Neuronal stem cell (in vitro differentiated cells): ENCODE measurements at regions not wholly inside any gene's neighbourhood (a gene's known extent, or its start where the extent isn't known, plus 50 kb on each side); places are given as distances from the start of the nearest gene placed in this dataset.

ENCODE experiments used
- DNase-seq: peaks from one replicate; pipeline ENCODE4 v3.0.0-alpha.2; 2013; ENCODE audit warnings: low spot score
- H2AFZ ChIP-seq: one replicate; pipeline ENCODE4 v1.6.1; 2013; ENCODE audit warnings: mild to moderate bottlenecking, low read length, inconsistent platforms
- H2AK5ac ChIP-seq: 2 replicates; pipeline ENCODE4 v1.6.1; 2013; ENCODE audit warnings: low read depth, mild to moderate bottlenecking, inconsistent platforms, low read length, moderate library complexity, mixed read lengths
- H2BK120ac ChIP-seq: 2 replicates; pipeline ENCODE4 v1.6.1; 2013; ENCODE audit warnings: low read depth, mild to moderate bottlenecking, inconsistent platforms, low read length, moderate library complexity, mixed read lengths
- H2BK12ac ChIP-seq: one replicate; pipeline ENCODE4 v1.6.1; 2013; ENCODE audit warnings: low read length, inconsistent platforms
- H2BK15ac ChIP-seq: 2 replicates; pipeline ENCODE4 v1.6.1; 2013; ENCODE audit warnings: mild to moderate bottlenecking, low read length, inconsistent platforms, mixed read lengths
- H2BK5ac ChIP-seq: one replicate; pipeline ENCODE4 v1.6.1; 2013; ENCODE audit warnings: inconsistent platforms, mild to moderate bottlenecking, low read length, moderate library complexity
- H3K14ac ChIP-seq: one replicate; pipeline ENCODE4 v1.6.1; 2013; ENCODE audit warnings: low read length, inconsistent platforms
- H3K18ac ChIP-seq: 2 replicates; pipeline ENCODE4 v1.6.1; 2013; ENCODE audit warnings: low read length, inconsistent platforms
- H3K23ac ChIP-seq: 2 replicates; pipeline ENCODE4 v1.6.1; 2013; ENCODE audit warnings: low read depth, mild to moderate bottlenecking, mixed read lengths, low read length, inconsistent platforms; ENCODE audit not compliant: poor library complexity
- H3K27ac ChIP-seq: replicated peaks from 3 replicates; pipeline ENCODE4 v1.5.1; 2013; ENCODE audit warnings: low read length, inconsistent platforms
- H3K27me3 ChIP-seq, 3 experiments: 2 replicates each; pipeline ENCODE4 v1.6.1; 2013; ENCODE audit warnings: low read length in 3 of 3, mild to moderate bottlenecking in 2 of 3, inconsistent platforms in 1 of 3, low read depth in 1 of 3, mixed read lengths in 1 of 3, moderate library complexity in 1 of 3; ENCODE audit not compliant: control insufficient read depth in 3 of 3, insufficient read depth in 3 of 3
- H3K36me3 ChIP-seq, 2 donors: replicated peaks in 1 of 2; 2 replicates each; pipeline ENCODE4 v1.6.1; 2013; ENCODE audit warnings: low read length in 2 of 2; ENCODE audit not compliant: control insufficient read depth in 2 of 2, insufficient read depth in 2 of 2
- H3K4ac ChIP-seq: 2 replicates; pipeline ENCODE4 v1.6.1; 2013; ENCODE audit warnings: inconsistent platforms, mild to moderate bottlenecking, low read length, moderate library complexity
- H3K4me1 ChIP-seq, 2 donors: 1 replicate in 1 of 2; 2 replicates in 1 of 2; pipeline ENCODE4 v1.6.1; 2013; ENCODE audit warnings: low read length in 2 of 2, low read depth in 1 of 2; ENCODE audit not compliant: control insufficient read depth in 2 of 2, insufficient read depth in 1 of 2
- H3K4me2 ChIP-seq: one replicate; pipeline ENCODE4 v1.6.1; 2013; ENCODE audit warnings: mild to moderate bottlenecking, low read length, inconsistent platforms; ENCODE audit not compliant: insufficient read depth, poor library complexity, severe bottlenecking
- H3K4me3 ChIP-seq, 2 donors: 2 replicates each; pipeline ENCODE4 v1.5.1; 2013; ENCODE audit warnings: low read length in 2 of 2, mild to moderate bottlenecking in 2 of 2, inconsistent platforms in 1 of 2, moderate library complexity in 1 of 2
- H3K79me1 ChIP-seq: one replicate; pipeline ENCODE4 v1.6.1; 2013; ENCODE audit warnings: low read depth, mild to moderate bottlenecking, inconsistent platforms, low read length, moderate library complexity
- H3K9ac ChIP-seq: one replicate; pipeline ENCODE4 v1.6.1; 2013; ENCODE audit warnings: mild to moderate bottlenecking, low read depth, low read length, inconsistent platforms; ENCODE audit not compliant: poor library complexity
- H3K9me3 ChIP-seq, 2 donors: replicated peaks in 1 of 2; 2 replicates each; pipeline versions ENCODE3 to v1.6.1; 2013; ENCODE audit warnings: low read length in 2 of 2, mild to moderate bottlenecking in 2 of 2, inconsistent platforms in 1 of 2, low read depth in 1 of 2, mixed read lengths in 1 of 2, moderate library complexity in 1 of 2; ENCODE audit not compliant: control insufficient read depth in 2 of 2, insufficient read depth in 1 of 2
- H4K8ac ChIP-seq: one replicate; pipeline ENCODE4 v1.6.1; 2013; ENCODE audit warnings: low read depth, mild to moderate bottlenecking, inconsistent platforms, low read length, moderate library complexity
- H4K91ac ChIP-seq: one replicate; pipeline ENCODE4 v1.6.1; 2013; ENCODE audit warnings: low read length, low read depth, mild to moderate bottlenecking, inconsistent platforms; ENCODE audit not compliant: poor library complexity
- WGBS, 2 donors: extraction: QIAGEN DNeasy Blood & Tissue Kit; methylation state at CpG; one replicate each; pipeline ENCODE4 v1.1.7; 2013; ENCODE audit warnings: missing lambda C conversion rate in 2 of 2, mixed read lengths in 1 of 2; ENCODE audit not compliant: insufficient read length in 2 of 2, insufficient replicate concordance in 1 of 2; ENCODE audit errors: extremely low coverage in 2 of 2; 5-methylcytosine and 5-hydroxymethylcytosine counted together

DNA sequence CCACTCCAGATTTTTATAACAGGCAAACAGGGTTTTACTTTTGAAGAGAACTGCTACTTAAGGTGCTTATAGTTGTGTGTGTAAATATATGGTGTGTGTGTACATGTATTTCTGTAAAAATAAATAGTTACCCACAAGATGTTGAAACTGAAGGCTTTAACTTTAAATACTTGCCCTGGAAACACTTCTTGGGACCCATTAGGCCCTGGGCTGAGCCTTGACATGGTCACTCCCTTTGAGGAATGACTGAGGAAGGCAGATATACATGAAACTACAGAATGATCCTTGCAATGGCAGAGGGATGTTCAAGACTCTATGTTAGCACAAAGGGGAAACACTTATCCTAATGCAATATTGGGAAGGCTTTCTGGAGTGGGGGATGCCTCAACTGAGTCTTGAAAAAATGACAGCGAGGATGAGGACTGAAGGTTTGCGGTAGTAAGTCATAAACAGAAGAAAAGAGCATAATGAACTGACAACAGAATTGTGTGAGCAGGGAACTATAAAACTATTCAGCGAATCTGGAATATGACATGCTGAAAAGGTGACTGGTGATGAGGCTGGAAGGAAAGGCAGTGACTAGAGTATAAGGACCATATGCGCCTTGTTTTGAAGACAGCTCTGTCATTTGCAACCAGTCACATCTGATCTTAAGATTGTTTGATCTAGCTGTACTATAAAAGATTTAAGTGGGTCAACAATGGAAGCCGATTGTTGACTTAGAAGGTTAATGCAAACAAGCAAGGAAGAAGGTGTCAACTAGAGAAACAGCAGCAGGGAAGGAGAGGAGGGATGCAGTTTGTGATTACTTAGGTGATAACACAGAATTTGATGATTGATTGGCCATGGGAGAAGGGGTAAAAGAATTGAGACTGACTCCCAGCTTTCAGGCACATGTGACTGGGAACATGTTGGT lies 64.4 kb upstream of the COL21A1 start:
- Histone ChIP-seq H2BK15ac (no peak overlapping the region), H3K27me3 (peaks cover 0 to 9% (median 0%) of the 10 kb centered on the region in 3 experiments), H2BK12ac (no peak overlapping the region), H3K27ac (no peak overlapping the region), H2BK120ac (no peak overlapping the region), H3K79me1 (no peaks in the 10 kb centered on the region), H3K9ac (no peak overlapping the region), H3K18ac (no peak overlapping the region), H3K9me3 (peaks cover 0 to 3% of the 10 kb centered on the region in 2 donors), H2BK5ac (no peak overlapping the region), H2AK5ac (no peak overlapping the region), H2AFZ (no peak overlapping the region), H3K4ac (no peak overlapping the region), H4K91ac (no peak overlapping the region), H3K14ac (no peak overlapping the region), H3K4me3 (no peak overlapping the region), H3K4me2 (no peak overlapping the region), H3K4me1 (no peaks in the 10 kb centered on the region), H3K23ac (no peak overlapping the region), H4K8ac (no peak overlapping the region), H3K36me3 (no peaks in the 10 kb centered on the region)
- WGBS, 2 donors, result no CpG with 5 or more reads among the region's 5 CpGs
- no peak for DNase-seq

DNA sequence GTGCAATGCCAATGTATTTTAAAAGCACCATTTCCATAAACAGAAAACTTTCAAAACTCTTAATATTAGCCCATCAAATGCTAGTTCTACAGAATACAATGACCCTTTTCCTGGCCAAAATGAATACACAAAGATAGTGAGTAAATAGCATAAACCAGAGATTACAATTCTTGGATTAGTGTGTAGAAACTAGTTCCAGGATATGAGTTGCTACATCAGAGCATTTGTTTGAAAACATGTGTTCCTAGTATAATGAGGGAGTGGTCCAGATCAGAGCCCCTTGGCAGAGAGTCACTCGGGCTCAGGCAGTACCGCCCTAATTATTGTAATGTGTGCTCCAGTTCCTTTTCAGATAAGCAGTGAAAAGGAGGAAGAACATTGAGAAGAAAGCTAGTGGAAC lies 63.7 kb upstream of the COL21A1 start:
- Histone ChIP-seq H2AFZ (no peak overlapping the region), H3K4ac (no peak overlapping the region), H3K9ac (no peak overlapping the region), H3K9me3 (peaks cover 0 to 3% of the 10 kb centered on the region in 2 donors), H3K36me3 (no peaks in the 10 kb centered on the region), H3K14ac (no peak overlapping the region), H3K23ac (no peak overlapping the region), H3K27me3 (peaks cover 0 to 9% (median 0%) of the 10 kb centered on the region in 3 experiments), H2AK5ac (no peak overlapping the region), H3K27ac (no peak overlapping the region), H4K91ac (no peak overlapping the region), H2BK120ac (no peak overlapping the region), H3K4me3 (no peak overlapping the region), H3K4me2 (no peak overlapping the region), H3K79me1 (no peaks in the 10 kb centered on the region), H2BK15ac (no peak overlapping the region), H4K8ac (no peak overlapping the region), H3K4me1 (no peaks in the 10 kb centered on the region), H2BK12ac (no peak overlapping the region), H2BK5ac (no peak overlapping the region), H3K18ac (no peak overlapping the region)
- WGBS, 2 donors, result no CpG with 5 or more reads among the region's 2 CpGs
- no peak for DNase-seq

DNA sequence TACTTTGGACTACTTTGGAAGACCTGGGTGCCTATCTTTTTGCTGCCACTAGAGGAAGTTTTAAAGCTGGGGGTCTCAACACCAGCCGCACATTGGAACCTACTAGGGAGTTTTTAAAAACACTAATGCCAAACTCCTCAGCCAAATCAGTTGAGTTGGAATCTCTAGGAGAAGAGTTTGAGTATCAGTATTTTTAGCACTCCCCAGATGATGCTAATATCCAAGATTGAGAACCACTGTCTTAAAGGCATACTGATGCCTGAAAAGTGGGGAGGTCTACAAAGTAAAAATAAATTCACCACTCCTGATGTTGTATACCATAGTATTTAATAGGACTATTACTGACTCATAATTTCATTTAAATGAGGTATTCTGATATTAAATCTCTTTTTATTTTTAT lies 62.9 kb upstream of the COL21A1 start:
- no peak overlapping the region for H3K4me3 ChIP-seq
- no peak for DNase-seq
- no peak overlapping the region for H2BK15ac ChIP-seq
- H3K9ac ChIP-seq, result no peak overlapping the region
- H3K36me3 ChIP-seq, result no peaks in the 10 kb centered on the region
- no peak overlapping the region for H2BK5ac ChIP-seq
- no peaks in the 10 kb centered on the region for H3K4me1 ChIP-seq
- H3K9me3 ChIP-seq, result peaks cover 0 to 3% of the 10 kb centered on the region in 2 donors
- H3K79me1 ChIP-seq, result no peaks in the 10 kb centered on the region
- H2BK12ac ChIP-seq, result no peak overlapping the region
- H4K8ac ChIP-seq, result no peak overlapping the region
- no peak overlapping the region for H2AFZ ChIP-seq
- H3K18ac ChIP-seq, result no peak overlapping the region
- H3K14ac ChIP-seq, result no peak overlapping the region
- peaks cover 0 to 9% (median 0%) of the 10 kb centered on the region in 3 experiments for H3K27me3 ChIP-seq
- H3K23ac ChIP-seq, result no peak overlapping the region
- no peak overlapping the region for H2AK5ac ChIP-seq
- no CpG with 5 or more reads among the region's 1 CpG for WGBS, 2 donors
- no peak overlapping the region for H4K91ac ChIP-seq
- no peak overlapping the region for H3K4me2 ChIP-seq
- no peak overlapping the region for H2BK120ac ChIP-seq
- H3K27ac ChIP-seq, result no peak overlapping the region
- H3K4ac ChIP-seq, result no peak overlapping the region

DNA sequence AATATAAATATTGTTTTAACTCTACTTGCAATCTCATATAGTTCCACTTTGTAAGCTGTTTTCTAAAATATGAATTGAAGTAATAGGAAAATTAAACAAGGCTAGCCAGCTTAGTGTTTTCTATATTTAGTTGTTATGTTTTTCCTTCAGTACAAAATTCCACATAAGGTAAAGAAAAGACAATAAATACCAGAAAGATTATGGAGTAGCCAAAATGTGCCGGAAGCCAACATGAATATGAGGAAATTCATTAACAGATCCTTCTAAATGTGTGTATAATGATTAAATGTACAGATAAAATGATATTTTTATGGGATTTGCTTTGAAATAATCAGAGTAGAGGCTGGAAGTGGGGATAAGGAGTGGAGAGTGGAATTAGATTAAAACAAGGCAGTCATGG lies 52.5 kb upstream of the COL21A1 start:
- Histone ChIP-seq H3K27me3 (no peaks in the 10 kb centered on the region), H2BK120ac (no peak overlapping the region)

More for the DNA sequence above, 52.5 kb upstream of the COL21A1 start:
- H3K23ac ChIP-seq, result no peak overlapping the region
- no peak overlapping the region for H3K27ac ChIP-seq
- no CpG with 5 or more reads among the region's 1 CpG for WGBS, 2 donors
- H3K4me2 ChIP-seq, result no peak overlapping the region
- H2AK5ac ChIP-seq, result no peak overlapping the region
- no peak overlapping the region for H2BK15ac ChIP-seq
- no peaks in the 10 kb centered on the region for H3K36me3 ChIP-seq
- H3K4ac ChIP-seq, result no peak overlapping the region
- H2AFZ ChIP-seq, result no peak overlapping the region
- H2BK5ac ChIP-seq, result no peak overlapping the region
- no peak overlapping the region for H3K4me3 ChIP-seq
- H3K79me1 ChIP-seq, result no peaks in the 10 kb centered on the region
- H3K14ac ChIP-seq, result no peak overlapping the region
- DNase-seq, result no peak
- no peak overlapping the region for H2BK12ac ChIP-seq
- no peak overlapping the region for H3K9ac ChIP-seq
- no peak overlapping the region for H3K18ac ChIP-seq
- H3K9me3 ChIP-seq, result no peaks in the 10 kb centered on the region
- no peak overlapping the region for H4K8ac ChIP-seq
- H4K91ac ChIP-seq, result no peak overlapping the region
- H3K4me1 ChIP-seq, result no peaks in the 10 kb centered on the region
